T-helper 1 cell treated with Interleukin-12 subunit alpha and Interleukin-12 subunit beta and Interleukin-4 antibody, amounts not matched to agents 30 ng/mL and 1 ng/mL, for 36 hours (primary cell): ENCODE measurements at regions not wholly inside any gene's neighbourhood (a gene's known extent, or its start where the extent isn't known, plus 50 kb on each side); places are given as distances from the start of the nearest gene placed in this dataset.
"Not testable (repeated sequence)": the region's sequence is repeated elsewhere in the genome, so short reads cannot be mapped to it uniquely, and the experiment has no call there.

Experiments used
- intact Hi-C: fragments of 100-400 bp; cut with micrococcal nuclease; formaldehyde crosslinking; loops from one replicate; pipeline ENCODE4 v1.15.1; 2024

GRCh38 chr9:104323967-104324694, 179.9 kb upstream of the OR13F1 start:
- intact Hi-C loops, result not testable (repeated sequence)

- intact Hi-C loops, result no loop called here
Measured at GRCh38 chr9:104326912-104327311, 177.2 kb upstream of the OR13F1 start.

- intact Hi-C loops, result no loop called here
Measured at GRCh38 chr9:104329245-104329644, 174.8 kb upstream of the OR13F1 start.

- intact Hi-C loops, result no loop called here
Measured at GRCh38 chr9:104330841-104331240, 173.2 kb upstream of the OR13F1 start.

- intact Hi-C loops, result no loop called here
Measured at GRCh38 chr9:104334549-104334948, 169.5 kb upstream of the OR13F1 start.

- intact Hi-C loops, result no loop called here
Measured at GRCh38 chr9:104339692-104340091, 164.4 kb upstream of the OR13F1 start.

- intact Hi-C loops, result no loop called here
Measured at GRCh38 chr9:104342552-104342951, 161.5 kb upstream of the OR13F1 start.

- intact Hi-C loops, result no loop called here
Measured at GRCh38 chr9:104345061-104345460, 159.0 kb upstream of the OR13F1 start.

- intact Hi-C loops, result no loop called here
Measured at GRCh38 chr9:104350541-104350940, 153.5 kb upstream of the OR13F1 start.

GRCh38 chr9:104351726-104352125, 152.3 kb upstream of the OR13F1 start:
- intact Hi-C loops, result no loop called here

GRCh38 chr9:104361207-104361606, 142.9 kb upstream of the OR13F1 start:
- intact Hi-C loops, result no loop called here

GRCh38 chr9:104362912-104363472, 141.1 kb upstream of the OR13F1 start:
- intact Hi-C loops, result no loop called here

- intact Hi-C loops, result no loop called here
Measured at GRCh38 chr9:104367507-104367906, 136.6 kb upstream of the OR13F1 start.

GRCh38 chr9:104368318-104368717, 135.7 kb upstream of the OR13F1 start:
- intact Hi-C loops, result not testable (repeated sequence)

GRCh38 chr9:104374711-104375110, 129.4 kb upstream of the OR13F1 start:
- intact Hi-C loops, result no loop called here

- intact Hi-C loops, result loop anchor here (1.0 to 5.0 kb wide), 3 partner anchors 357 to 1755 kb away; no protein-coding TSS in a partner anchor
Measured at GRCh38 chr9:104386013-104386412, 118.0 kb upstream of the OR13F1 start.

GRCh38 chr9:104386425-104387069, 117.5 kb upstream of the OR13F1 start:
- intact Hi-C loops, result loop anchor here (1.0 to 5.0 kb wide), 3 partner anchors 357 to 1756 kb away; no protein-coding TSS in a partner anchor

GRCh38 chr9:104388071-104388470, 116.0 kb upstream of the OR13F1 start:
- intact Hi-C loops, result loop anchor here (5.0 kb wide), 1 partner anchor 991 kb away; no protein-coding TSS in a partner anchor

GRCh38 chr9:104389341-104389740, 114.7 kb upstream of the OR13F1 start:
- intact Hi-C loops, result loop anchor here (5.0 kb wide), 1 partner anchor 992 kb away; no protein-coding TSS in a partner anchor

GRCh38 chr9:104394901-104395300, 109.2 kb upstream of the OR13F1 start:
- intact Hi-C loops, result not testable (repeated sequence)

GRCh38 chr9:104412238-104412637, 91.8 kb upstream of the OR13F1 start:
- intact Hi-C loops, result no loop called here

GRCh38 chr9:104416470-104416869, 87.6 kb upstream of the OR13F1 start:
- intact Hi-C loops, result no loop called here
